GM12878 (cell line): ENCODE measurements at regions not wholly inside any gene's neighbourhood (a gene's known extent, or its start where the extent isn't known, plus 50 kb on each side); places are given as distances from the start of the nearest gene placed in this dataset.

Source experiments
- BCL11A ChIP-seq: IDR thresholded peaks from 2 replicates; pipeline ENCODE4 v1.6.1; 2011; ENCODE audit warnings: low read depth, low read length
- PKNOX1 ChIP-seq: fragments of 450-650 bp; IDR thresholded peaks from 2 replicates; pipeline ENCODE4 v1.6.1; 2016; ENCODE audit warnings: mild to moderate bottlenecking
- RELB ChIP-seq: fragments of 450-650 bp; IDR thresholded peaks from 2 replicates; pipeline ENCODE4 v1.6.1; 2017; ENCODE audit warnings: low read depth, mild to moderate bottlenecking, moderate library complexity
- SP1 ChIP-seq: IDR thresholded peaks from one replicate; pipeline ENCODE4 v1.6.1; 2011; ENCODE audit warnings: low read depth, low read length
- ZNF274 ChIP-seq: IDR thresholded peaks from one replicate; pipeline ENCODE4 v1.8.0; 2011; ENCODE audit not compliant: insufficient read length, insufficient read depth
- ZNF592 ChIP-seq: fragments of 450-650 bp; IDR thresholded peaks from 2 replicates; pipeline ENCODE4 v1.6.1; 2017; ENCODE audit warnings: mild to moderate bottlenecking, moderate library complexity
- ZNF687 ChIP-seq: fragments of 450-650 bp; IDR thresholded peaks from 2 replicates; pipeline ENCODE4 v1.6.1; 2017; ENCODE audit warnings: mild to moderate bottlenecking, moderate library complexity

- no peak for TF ChIP-seq PKNOX1
- TF ChIP-seq RELB, result no peak
- no peak for TF ChIP-seq ZNF274
- TF ChIP-seq ZNF687, result no peak
- no peak for TF ChIP-seq BCL11A
- TF ChIP-seq ZNF592, result no peak
- no peak for TF ChIP-seq SP1
These were observed 154.2 kb upstream of the MAFB start (continued) for GRCh38 chr20:40843251-40843650.
